ENCODE measurements at regions not wholly inside any gene's neighbourhood (a gene's known extent, or its start where the extent isn't known, plus 50 kb on each side); places are given as distances from the start of the nearest gene placed in this dataset.

DNA sequence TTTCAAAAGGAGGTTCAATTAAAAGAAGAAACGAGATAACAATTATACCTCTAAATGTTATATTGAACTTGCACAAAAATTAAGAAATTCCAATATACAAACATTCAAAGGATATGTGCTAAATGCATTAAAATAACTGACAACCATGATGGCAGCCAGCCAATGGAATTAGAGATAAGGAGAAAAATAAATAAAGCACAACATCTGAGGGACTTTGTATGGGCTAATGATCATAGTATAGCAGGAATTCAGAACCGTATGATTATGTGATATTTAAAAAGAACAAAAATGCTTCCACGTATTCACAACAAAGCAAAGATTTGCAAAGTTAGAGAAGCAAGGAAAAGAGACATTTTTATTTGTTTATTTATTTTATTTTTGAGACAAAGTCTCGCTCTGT, 1103.0 kb downstream of the CBLN2 start:
- no peak for TF ChIP-seq L3MBTL2 (conservative IDR thresholded peaks at IDR 0.05)
- TF ChIP-seq SP1 (IDR thresholded peaks at IDR 0.05): no peak
- TF ChIP-seq FOXA1 (IDR thresholded peaks at IDR 0.05): no peak
- no peak for TF ChIP-seq LEF1 (IDR thresholded peaks at IDR 0.05; ENCODE audit: borderline replicate concordance)
- TF ChIP-seq BHLHE40 (IDR thresholded peaks at IDR 0.05; ENCODE audit: borderline replicate concordance): no peak
- no peak for TF ChIP-seq SUZ12 (IDR thresholded peaks at IDR 0.05)
- no peak for TF ChIP-seq ELF4 (IDR thresholded peaks at IDR 0.05)
- TF ChIP-seq HDGF (IDR thresholded peaks at IDR 0.05; ENCODE audit: borderline replicate concordance): no peak
- TF ChIP-seq FOXM1 (IDR thresholded peaks at IDR 0.05; ENCODE audit: borderline replicate concordance): no peak
- TF ChIP-seq FOXK2 (IDR thresholded peaks at IDR 0.05): no peak
- TF ChIP-seq CTBP1 (IDR thresholded peaks at IDR 0.05; ENCODE audit: borderline replicate concordance): no peak
- no peak for TF ChIP-seq TARDBP (IDR thresholded peaks at IDR 0.05)
- no peak for TF ChIP-seq ARNT (IDR thresholded peaks at IDR 0.05)
- TF ChIP-seq NFRKB (IDR thresholded peaks at IDR 0.05): no peak
- TF ChIP-seq, protein P1, sequence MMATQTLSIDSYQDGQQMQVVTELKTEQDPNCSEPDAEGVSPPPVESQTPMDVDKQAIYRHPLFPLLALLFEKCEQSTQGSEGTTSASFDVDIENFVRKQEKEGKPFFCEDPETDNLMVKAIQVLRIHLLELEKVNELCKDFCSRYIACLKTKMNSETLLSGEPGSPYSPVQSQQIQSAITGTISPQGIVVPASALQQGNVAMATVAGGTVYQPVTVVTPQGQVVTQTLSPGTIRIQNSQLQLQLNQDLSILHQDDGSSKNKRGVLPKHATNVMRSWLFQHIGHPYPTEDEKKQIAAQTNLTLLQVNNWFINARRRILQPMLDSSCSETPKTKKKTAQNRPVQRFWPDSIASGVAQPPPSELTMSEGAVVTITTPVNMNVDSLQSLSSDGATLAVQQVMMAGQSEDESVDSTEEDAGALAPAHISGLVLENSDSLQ (IDR thresholded peaks at IDR 0.05): no peak
- TF ChIP-seq ZNF384 (IDR thresholded peaks at IDR 0.05): no peak
- ChIA-PET POLR2A (no interaction called here), CTCF (no interaction called here)

DNA sequence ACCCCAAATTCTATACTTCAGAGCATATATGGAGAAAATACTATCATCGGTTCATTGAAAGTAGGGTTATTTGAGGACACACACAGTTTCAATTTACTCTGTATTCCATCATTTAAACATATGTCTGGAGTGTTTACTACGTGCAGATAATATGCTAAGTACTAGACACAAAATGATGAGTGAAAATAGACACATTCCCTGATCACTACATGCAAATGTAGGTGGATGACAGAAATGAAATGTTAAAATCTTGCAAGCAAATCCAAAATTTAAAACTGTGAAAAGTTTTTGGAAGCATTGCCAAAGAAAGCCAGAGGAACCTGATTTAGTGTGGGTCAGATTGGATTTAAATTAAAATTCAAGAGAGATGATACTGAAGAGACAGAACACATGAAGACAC, 1106.6 kb downstream of the CBLN2 start:
- TF ChIP-seq, protein P1 (IDR thresholded peaks at IDR 0.05): no peak
- TF ChIP-seq BHLHE40 (IDR thresholded peaks at IDR 0.05; ENCODE audit: borderline replicate concordance) (no peak), ZNF384 (IDR thresholded peaks at IDR 0.05) (no peak), SP1 (IDR thresholded peaks at IDR 0.05) (no peak), LEF1 (IDR thresholded peaks at IDR 0.05; ENCODE audit: borderline replicate concordance) (no peak), SUZ12 (IDR thresholded peaks at IDR 0.05) (no peak), FOXA1 (IDR thresholded peaks at IDR 0.05) (no peak), HDGF (IDR thresholded peaks at IDR 0.05; ENCODE audit: borderline replicate concordance) (no peak), CTBP1 (IDR thresholded peaks at IDR 0.05; ENCODE audit: borderline replicate concordance) (no peak), TARDBP (IDR thresholded peaks at IDR 0.05) (no peak)
- POLR2A ChIA-PET: no interaction called here
- CTCF ChIA-PET: no interaction called here
- no peak for DNase-seq (ENCODE audit: extremely low spot score)

More for the DNA sequence above, 1103.0 kb downstream of the CBLN2 start:
- no peak for DNase-seq (ENCODE audit: extremely low spot score)

DNA sequence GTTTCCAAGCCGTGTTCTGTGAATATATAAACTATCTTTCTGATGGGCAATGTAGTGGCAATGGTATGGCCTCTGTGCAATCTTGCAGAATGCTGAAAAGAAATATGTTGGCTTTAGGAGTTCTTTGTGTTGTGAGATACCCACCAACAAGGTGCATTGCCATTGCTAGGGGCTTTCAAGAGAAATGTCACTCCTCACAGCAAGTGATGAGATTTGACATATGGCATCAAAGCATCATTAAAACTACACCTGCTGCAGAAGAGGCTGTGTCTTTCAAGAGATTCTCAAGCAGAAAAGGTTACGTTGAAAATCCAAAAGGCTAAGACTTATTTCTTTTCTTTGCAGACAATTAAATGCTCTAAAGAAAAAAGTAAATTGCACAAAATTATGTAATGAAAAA, 1110.8 kb downstream of the CBLN2 start:
- POLR2A ChIA-PET: no interaction called here

DNA sequence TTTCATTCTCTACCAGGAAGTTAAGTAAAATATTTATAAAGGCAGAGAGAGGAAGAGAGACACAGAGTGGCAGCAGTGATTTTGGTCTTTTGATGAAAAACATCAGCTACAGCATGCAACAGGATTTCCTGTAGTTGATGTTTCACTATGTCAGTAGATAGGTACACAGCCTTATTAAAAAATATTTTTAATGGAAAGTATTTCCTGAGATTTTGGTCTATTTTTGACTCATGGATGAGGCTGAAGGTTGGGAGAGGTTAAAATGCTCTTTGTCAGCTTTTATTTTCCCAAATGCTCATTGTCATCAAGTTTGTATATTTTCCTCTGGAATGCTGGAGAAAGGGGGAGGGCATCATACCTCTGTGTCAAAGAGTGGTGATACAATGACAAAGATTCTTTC, 1112.5 kb downstream of the CBLN2 start:
- CTCF ChIA-PET: no interaction called here
- no peak for DNase-seq (ENCODE audit: extremely low spot score)
- POLR2A ChIA-PET: no interaction called here
- no peak for TF ChIP-seq FOXA1 (IDR thresholded peaks at IDR 0.05)
- TF ChIP-seq, protein P1 (IDR thresholded peaks at IDR 0.05): no peak
- no peak for TF ChIP-seq FOXK2 (IDR thresholded peaks at IDR 0.05)
- no peak for TF ChIP-seq CTBP1 (IDR thresholded peaks at IDR 0.05; ENCODE audit: borderline replicate concordance)
- TF ChIP-seq ELF4 (IDR thresholded peaks at IDR 0.05): no peak
- TF ChIP-seq BHLHE40 (IDR thresholded peaks at IDR 0.05; ENCODE audit: borderline replicate concordance): no peak
- no peak for TF ChIP-seq ARNT (IDR thresholded peaks at IDR 0.05)
- TF ChIP-seq LEF1 (IDR thresholded peaks at IDR 0.05; ENCODE audit: borderline replicate concordance): no peak
- no peak for TF ChIP-seq FOXM1 (IDR thresholded peaks at IDR 0.05; ENCODE audit: borderline replicate concordance)
- no peak for TF ChIP-seq TARDBP (IDR thresholded peaks at IDR 0.05)
- TF ChIP-seq SP1 (IDR thresholded peaks at IDR 0.05): no peak
- no peak for TF ChIP-seq SUZ12 (IDR thresholded peaks at IDR 0.05)

More for the DNA sequence above, 1110.8 kb downstream of the CBLN2 start:
- no peak for DNase-seq (ENCODE audit: extremely low spot score)
- CTCF ChIA-PET: no interaction called here
- no peak for TF ChIP-seq L3MBTL2 (conservative IDR thresholded peaks at IDR 0.05)
- TF ChIP-seq ELF4 (IDR thresholded peaks at IDR 0.05): no peak
- no peak for TF ChIP-seq FOXK2 (IDR thresholded peaks at IDR 0.05)
- TF ChIP-seq, protein P1 (IDR thresholded peaks at IDR 0.05): no peak
- TF ChIP-seq FOXA1 (IDR thresholded peaks at IDR 0.05): no peak
- no peak for TF ChIP-seq LEF1 (IDR thresholded peaks at IDR 0.05; ENCODE audit: borderline replicate concordance)

DNA sequence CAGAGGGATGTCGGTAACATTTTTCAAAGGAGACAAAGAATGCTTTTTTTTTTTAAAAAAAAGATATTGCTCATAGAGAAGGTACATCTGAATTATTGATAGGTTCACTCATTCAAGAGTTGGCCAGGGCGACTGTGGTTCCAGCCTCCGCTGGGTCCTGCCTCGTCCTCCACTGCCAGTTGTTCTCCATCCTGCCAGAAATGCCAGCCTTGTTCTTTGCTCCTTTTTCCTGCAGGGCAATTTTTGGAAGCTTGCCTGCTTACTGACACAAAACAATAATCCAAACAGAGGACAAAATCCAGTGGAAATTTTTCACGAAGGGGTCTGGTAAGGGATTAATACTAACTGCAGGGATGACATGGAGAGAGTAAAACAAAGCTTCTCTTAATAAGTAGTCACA, 1113.0 kb downstream of the CBLN2 start:
- no peak for TF ChIP-seq ELF4 (IDR thresholded peaks at IDR 0.05)
- ChIA-PET CTCF (no interaction called here), POLR2A (no interaction called here)
- DNase-seq (ENCODE audit: extremely low spot score): no peak

DNA sequence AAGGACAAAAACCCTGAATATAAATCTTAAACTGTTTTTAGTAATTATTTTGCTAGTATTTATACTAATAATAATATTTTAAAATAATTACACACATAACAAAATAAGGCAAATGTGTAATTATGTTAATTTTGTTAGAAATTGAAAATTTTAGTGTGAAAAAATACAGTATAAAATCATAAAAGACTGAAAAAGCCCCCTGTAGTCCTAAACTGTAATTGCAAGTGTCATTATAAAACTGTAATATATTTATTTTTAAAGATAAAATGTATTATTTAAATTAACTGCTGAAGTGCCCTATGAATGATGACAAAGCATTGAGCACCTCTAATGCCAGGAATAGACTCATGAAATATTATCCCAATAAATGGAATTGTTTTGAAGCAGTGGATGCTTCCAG, 1117.7 kb downstream of the CBLN2 start:
- TF ChIP-seq L3MBTL2 (conservative IDR thresholded peaks at IDR 0.05): no peak
- no peak for TF ChIP-seq NFRKB (IDR thresholded peaks at IDR 0.05)
- no peak for TF ChIP-seq FOXA1 (IDR thresholded peaks at IDR 0.05)
- no peak for TF ChIP-seq FOXK2 (IDR thresholded peaks at IDR 0.05)
- no peak for TF ChIP-seq CTBP1 (IDR thresholded peaks at IDR 0.05; ENCODE audit: borderline replicate concordance)
- no peak for TF ChIP-seq LEF1 (IDR thresholded peaks at IDR 0.05; ENCODE audit: borderline replicate concordance)
- no peak for TF ChIP-seq ZNF384 (IDR thresholded peaks at IDR 0.05)
- no peak for TF ChIP-seq BHLHE40 (IDR thresholded peaks at IDR 0.05; ENCODE audit: borderline replicate concordance)
- no peak for TF ChIP-seq TARDBP (IDR thresholded peaks at IDR 0.05)
- no peak for TF ChIP-seq HDGF (IDR thresholded peaks at IDR 0.05; ENCODE audit: borderline replicate concordance)
- no peak for TF ChIP-seq FOXM1 (IDR thresholded peaks at IDR 0.05; ENCODE audit: borderline replicate concordance)
- TF ChIP-seq ELF4 (IDR thresholded peaks at IDR 0.05): no peak
- ChIA-PET POLR2A (no interaction called here), CTCF (no interaction called here)
- DNase-seq (ENCODE audit: extremely low spot score): no peak
